ENCODE measurements at regions not wholly inside any gene's neighbourhood (a gene's known extent, or its start where the extent isn't known, plus 50 kb on each side); places are given as distances from the start of the nearest gene placed in this dataset.
"Not testable (repeated sequence)": the region's sequence is repeated elsewhere in the genome, so short reads cannot be mapped to it uniquely, and the experiment has no call there.

DNA sequence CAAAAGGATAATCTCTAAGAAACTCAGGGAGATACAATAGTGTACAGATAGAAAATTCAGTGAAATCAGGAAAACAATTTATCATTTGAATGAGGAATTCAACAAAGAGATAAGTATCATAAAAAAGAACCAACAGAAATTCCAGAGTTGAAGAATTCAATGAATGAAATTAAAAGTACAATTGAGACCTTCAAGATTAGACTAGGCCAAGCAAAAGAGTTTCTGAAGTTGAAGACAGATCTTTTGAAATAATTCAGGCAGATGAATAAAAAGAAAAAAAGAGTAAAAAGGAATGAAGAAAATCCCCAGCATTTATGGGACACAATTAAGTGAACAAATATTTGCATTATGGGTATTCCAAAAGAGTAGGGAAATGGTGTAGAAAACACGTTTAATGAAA lies 412.6 kb downstream of the TMEM121 start:
- TF ChIP-seq, protein P1, sequence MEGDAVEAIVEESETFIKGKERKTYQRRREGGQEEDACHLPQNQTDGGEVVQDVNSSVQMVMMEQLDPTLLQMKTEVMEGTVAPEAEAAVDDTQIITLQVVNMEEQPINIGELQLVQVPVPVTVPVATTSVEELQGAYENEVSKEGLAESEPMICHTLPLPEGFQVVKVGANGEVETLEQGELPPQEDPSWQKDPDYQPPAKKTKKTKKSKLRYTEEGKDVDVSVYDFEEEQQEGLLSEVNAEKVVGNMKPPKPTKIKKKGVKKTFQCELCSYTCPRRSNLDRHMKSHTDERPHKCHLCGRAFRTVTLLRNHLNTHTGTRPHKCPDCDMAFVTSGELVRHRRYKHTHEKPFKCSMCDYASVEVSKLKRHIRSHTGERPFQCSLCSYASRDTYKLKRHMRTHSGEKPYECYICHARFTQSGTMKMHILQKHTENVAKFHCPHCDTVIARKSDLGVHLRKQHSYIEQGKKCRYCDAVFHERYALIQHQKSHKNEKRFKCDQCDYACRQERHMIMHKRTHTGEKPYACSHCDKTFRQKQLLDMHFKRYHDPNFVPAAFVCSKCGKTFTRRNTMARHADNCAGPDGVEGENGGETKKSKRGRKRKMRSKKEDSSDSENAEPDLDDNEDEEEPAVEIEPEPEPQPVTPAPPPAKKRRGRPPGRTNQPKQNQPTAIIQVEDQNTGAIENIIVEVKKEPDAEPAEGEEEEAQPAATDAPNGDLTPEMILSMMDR (conservative IDR thresholded peaks at IDR 0.05; ENCODE audit: low read depth, low read length): no peak
- no peak for DNase-seq (ENCODE audit: low read depth)
- H3K4me3 ChIP-seq (ENCODE audit: low read depth, low read length): no peak overlapping the region

DNA sequence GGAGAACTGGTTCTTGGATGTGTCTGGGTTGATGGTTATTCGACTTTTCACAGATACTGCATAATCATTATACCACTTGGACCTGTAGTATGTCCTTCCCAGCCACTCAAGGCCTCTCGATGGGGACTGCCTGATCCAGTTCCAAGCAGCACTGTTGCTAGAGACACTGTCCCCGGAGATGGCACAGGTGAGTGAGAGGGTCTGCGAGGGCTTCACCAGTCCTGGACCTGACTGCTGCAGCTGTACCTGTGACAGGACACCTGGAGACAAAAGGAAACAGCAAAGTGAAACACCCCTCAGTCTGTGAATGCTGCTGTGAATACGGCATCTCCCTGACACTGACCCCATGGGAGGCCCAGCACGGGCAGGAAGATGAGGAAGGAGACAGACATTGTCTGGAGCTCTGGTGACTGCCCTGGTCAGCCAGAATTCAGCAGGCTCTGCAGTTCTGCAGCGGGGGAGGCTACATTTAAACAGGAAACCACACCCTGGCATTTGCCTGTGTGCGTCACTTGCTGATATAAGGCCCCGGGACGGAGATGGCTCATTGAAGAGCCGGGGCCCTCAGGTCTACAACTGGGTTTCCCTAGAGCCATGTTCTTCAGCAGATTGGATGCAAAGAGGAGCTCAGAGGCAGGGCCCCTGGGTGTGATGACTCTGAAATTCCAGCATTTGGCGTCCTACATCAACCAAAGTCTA lies 413.6 kb downstream of the TMEM121 start:
- no peak for DNase-seq (ENCODE audit: low read depth)
- TF ChIP-seq, protein P1 (conservative IDR thresholded peaks at IDR 0.05; ENCODE audit: low read depth, low read length): no peak

DNA sequence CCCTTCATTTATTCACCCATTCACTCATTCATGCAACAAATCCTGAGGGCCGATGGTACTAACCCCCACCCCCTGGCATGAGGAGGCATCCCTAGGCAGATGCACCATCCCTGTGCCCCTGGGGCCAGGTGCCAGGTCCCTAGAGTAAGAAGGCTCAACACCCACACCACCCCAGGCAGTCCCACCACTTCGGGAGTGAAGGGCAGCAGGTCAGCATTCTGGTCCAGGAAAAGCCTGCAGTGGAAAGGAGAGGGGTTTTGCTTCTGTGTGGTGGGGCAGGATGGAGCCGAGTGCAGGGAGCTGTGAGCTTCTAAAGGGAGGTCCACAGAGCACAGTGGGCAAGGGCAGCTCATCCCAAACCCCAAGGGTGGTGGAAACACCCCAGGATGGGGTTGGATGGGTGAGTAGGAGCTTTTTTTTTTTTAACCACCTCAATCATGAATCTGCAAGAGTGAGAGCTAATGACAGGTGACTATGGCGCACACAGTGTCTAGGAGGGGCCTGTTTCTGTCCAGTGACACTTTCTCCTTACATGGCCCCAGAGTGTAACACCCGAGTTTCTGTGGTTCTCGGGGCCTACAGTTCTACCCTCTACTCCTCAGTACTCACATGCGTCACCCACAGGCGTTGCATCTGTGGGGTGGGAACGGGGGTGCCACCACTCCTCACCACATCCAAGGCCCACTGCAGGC lies 414.3 kb downstream of the TMEM121 start:
- no peak for DNase-seq (ENCODE audit: low read depth)
- TF ChIP-seq, protein P1 (conservative IDR thresholded peaks at IDR 0.05; ENCODE audit: low read depth, low read length): no peak
- H3K4me3 ChIP-seq (ENCODE audit: low read depth, low read length): no peak overlapping the region

More for the DNA sequence above, 413.6 kb downstream of the TMEM121 start:
- no peak overlapping the region for H3K4me3 ChIP-seq (ENCODE audit: low read depth, low read length)

DNA sequence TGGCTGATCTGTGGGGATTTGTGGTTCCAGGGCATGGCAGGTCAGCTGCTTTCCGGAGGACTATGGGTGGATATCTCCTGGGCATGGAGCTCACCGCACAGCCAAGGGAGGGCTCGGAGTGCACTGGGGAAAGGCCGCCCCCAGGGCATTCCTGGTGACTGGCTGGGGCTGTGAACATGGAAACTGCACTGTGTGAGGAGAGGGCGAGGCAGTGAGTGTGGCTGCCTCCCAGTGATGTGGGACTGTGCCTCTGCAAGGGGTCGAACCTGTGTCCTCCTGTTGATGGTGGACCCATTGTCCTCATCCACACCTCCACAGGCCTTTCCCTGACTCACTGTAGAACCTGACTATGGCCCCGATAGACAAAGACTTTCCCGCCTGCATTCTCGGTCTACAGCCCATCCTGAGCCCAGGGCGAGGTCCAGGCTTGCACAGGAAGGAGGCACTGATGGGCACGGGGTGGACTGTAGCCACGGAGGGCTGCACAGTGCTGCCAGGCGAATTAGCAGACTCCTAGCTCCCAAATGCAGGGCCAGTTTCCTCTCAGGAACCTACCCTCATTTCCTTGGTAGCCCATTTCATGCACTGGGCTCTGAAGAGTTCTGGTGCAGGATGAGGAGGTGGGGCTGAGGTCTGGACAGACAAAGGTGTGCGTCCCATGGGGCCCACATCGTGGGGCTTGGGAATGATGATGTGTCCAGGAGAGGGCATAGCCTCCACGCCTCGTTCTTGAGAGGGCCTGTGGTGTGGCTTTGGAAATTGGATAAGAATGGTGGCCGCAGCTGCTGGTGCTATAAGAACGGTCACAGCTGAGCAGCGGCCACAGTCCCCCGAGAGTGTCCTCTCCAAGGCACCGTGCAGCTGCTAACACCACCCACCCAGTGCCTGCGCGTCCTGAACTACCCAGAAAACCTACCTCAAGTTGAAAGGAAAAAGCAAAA lies 415.1 kb downstream of the TMEM121 start:
- TF ChIP-seq, protein P1 (conservative IDR thresholded peaks at IDR 0.05; ENCODE audit: low read depth, low read length): no peak
- no peak overlapping the region for H3K4me3 ChIP-seq (ENCODE audit: low read depth, low read length)
- DNase-seq (ENCODE audit: low read depth): no peak

DNA sequence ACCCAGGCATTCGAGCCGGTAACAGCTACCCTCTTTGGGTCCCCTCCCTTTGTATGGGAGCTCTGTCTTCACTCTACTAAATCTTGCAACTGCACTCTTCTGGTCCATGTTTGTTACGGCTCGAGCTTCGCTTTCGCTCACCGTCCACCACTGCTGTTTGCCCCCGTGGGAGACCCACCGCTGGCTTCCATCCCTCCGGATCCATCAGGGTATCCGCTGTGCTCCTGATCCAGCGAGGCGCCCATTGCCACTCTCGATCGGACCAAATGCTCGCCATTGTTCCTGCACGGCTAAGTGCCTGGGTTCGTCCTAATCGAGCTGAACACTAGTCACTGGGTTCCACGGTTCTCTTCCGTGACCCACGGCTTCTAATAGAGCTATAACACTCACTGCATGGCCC lies 416.3 kb downstream of the TMEM121 start:
- H3K4me3 ChIP-seq (ENCODE audit: low read depth, low read length); DNase-seq (ENCODE audit: low read depth): not testable (repeated sequence)

DNA sequence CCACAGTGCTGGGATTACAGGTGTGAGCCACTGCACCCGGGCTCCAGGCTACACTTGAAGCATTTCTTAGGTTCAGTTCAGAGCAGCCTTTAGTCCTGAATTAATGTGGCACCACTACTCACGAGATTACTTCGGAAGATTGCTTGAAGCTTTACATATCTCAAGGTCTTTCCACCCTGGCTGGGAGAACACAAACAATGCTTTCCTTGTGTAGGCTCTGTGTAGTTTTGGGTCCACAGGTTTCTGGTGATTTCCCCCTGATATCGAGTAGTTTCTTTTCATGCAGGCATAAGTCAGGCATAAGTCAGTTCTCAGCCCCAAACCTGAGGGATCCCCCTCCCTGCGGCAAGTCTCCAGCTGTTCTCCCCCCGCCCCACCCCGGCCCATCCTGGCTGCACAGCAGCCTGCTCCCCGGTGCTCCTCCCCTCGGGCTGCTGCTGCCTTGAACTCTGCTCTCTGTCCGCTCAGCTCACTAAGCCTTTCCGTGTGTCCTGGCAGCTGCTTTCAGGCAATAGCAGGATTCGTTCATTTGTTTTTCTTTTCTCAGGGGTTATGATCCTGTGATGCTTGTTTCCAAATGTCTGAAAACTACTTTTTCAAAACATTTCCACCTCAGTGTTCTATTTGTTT lies 417.7 kb downstream of the TMEM121 start:
- TF ChIP-seq, protein P1 (conservative IDR thresholded peaks at IDR 0.05; ENCODE audit: low read depth, low read length): no peak
- no peak overlapping the region for H3K4me3 ChIP-seq (ENCODE audit: low read depth, low read length)
- DNase-seq (ENCODE audit: low read depth): no peak
